ENCODE measurements at regions not wholly inside any gene's neighbourhood (a gene's known extent, or its start where the extent isn't known, plus 50 kb on each side); places are given as distances from the start of the nearest gene placed in this dataset.

DNA sequence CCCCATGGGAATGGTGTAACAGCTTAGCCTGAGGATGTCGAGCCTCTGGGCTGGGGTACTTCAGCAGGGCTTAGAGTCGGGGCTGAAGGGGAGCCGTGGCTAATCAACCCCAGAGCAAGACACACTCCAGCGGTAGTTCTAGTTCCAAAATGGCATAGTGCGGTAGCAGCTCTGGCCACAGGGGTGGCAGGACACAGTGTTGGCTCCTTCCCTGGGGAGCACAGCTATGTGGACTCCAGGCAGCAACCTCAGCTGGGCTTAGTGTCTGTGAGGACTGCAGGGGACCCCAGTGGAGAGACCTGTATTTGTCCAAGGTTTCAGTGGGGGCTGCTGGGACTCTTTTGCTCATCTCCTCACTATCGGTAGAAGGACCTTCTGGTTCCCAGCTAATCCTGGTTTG is 70.8 kb upstream of the PCDH20 start:
- TF ChIP-seq, protein P1, sequence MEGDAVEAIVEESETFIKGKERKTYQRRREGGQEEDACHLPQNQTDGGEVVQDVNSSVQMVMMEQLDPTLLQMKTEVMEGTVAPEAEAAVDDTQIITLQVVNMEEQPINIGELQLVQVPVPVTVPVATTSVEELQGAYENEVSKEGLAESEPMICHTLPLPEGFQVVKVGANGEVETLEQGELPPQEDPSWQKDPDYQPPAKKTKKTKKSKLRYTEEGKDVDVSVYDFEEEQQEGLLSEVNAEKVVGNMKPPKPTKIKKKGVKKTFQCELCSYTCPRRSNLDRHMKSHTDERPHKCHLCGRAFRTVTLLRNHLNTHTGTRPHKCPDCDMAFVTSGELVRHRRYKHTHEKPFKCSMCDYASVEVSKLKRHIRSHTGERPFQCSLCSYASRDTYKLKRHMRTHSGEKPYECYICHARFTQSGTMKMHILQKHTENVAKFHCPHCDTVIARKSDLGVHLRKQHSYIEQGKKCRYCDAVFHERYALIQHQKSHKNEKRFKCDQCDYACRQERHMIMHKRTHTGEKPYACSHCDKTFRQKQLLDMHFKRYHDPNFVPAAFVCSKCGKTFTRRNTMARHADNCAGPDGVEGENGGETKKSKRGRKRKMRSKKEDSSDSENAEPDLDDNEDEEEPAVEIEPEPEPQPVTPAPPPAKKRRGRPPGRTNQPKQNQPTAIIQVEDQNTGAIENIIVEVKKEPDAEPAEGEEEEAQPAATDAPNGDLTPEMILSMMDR (IDR thresholded peaks at IDR 0.05; ENCODE audit: insufficient read depth, low read depth, low read length) = no peak
- no peak for TF ChIP-seq EZH2 (IDR thresholded peaks at IDR 0.05; ENCODE audit: insufficient read depth, low read length)

Measured in astrocyte (in vitro differentiated cells and primary cell).